IPS-20b (cell line): ENCODE measurements at regions not wholly inside any gene's neighbourhood (a gene's known extent, or its start where the extent isn't known, plus 50 kb on each side); places are given as distances from the start of the nearest gene placed in this dataset.

ENCODE experiments used
- H3K27ac ChIP-seq: one replicate; pipeline ENCODE4 v1.5.1; 2013; ENCODE audit warnings: low read length
- H3K27me3 ChIP-seq: 2 replicates; pipeline ENCODE4 v1.6.1; 2013; ENCODE audit warnings: mild to moderate bottlenecking, low read length, inconsistent platforms; ENCODE audit not compliant: insufficient read depth
- H3K36me3 ChIP-seq: 2 replicates; pipeline ENCODE4 v1.6.1; 2013; ENCODE audit warnings: low read depth, mild to moderate bottlenecking, inconsistent platforms, low read length, moderate library complexity; ENCODE audit not compliant: insufficient read depth
- H3K4me1 ChIP-seq: 2 replicates; pipeline ENCODE4 v1.6.1; 2013; ENCODE audit warnings: mild to moderate bottlenecking, control low read depth, inconsistent platforms, low read length, moderate library complexity; ENCODE audit not compliant: insufficient read depth
- H3K4me3 ChIP-seq: 2 replicates; pipeline ENCODE4 v1.5.1; 2013; ENCODE audit warnings: mild to moderate bottlenecking, low read length, inconsistent platforms
- H3K9ac ChIP-seq: 2 replicates; pipeline ENCODE4 v1.6.1; 2013; ENCODE audit warnings: low read depth, mild to moderate bottlenecking, inconsistent platforms, low read length, moderate library complexity
- H3K9me3 ChIP-seq: 2 replicates; pipeline ENCODE4 v1.6.1; 2013; ENCODE audit warnings: mild to moderate bottlenecking, low read depth, low read length, inconsistent platforms; ENCODE audit not compliant: insufficient read depth

- no peaks in the 10 kb centered on the region for H3K27me3 ChIP-seq
- no peaks in the 10 kb centered on the region for H3K36me3 ChIP-seq
- peaks cover 20% of the 10 kb centered on the region for H3K4me1 ChIP-seq
- H3K27ac ChIP-seq: no peak overlapping the region
- no peak overlapping the region for H3K4me3 ChIP-seq
- no peak overlapping the region for H3K9ac ChIP-seq
- no peaks in the 10 kb centered on the region for H3K9me3 ChIP-seq
Observed at GRCh38 chr2:103810875-103811274, 1043.0 kb upstream of the POU3F3 start.

GRCh38 chr2:103814016-103814415 is 1039.9 kb upstream of the POU3F3 start:
- no peaks in the 10 kb centered on the region for H3K27me3 ChIP-seq
- H3K9me3 ChIP-seq: no peaks in the 10 kb centered on the region
- peaks cover 21% of the 10 kb centered on the region for H3K4me1 ChIP-seq
- no peak overlapping the region for H3K4me3 ChIP-seq
- H3K36me3 ChIP-seq: no peaks in the 10 kb centered on the region
- H3K27ac ChIP-seq: no peak overlapping the region
- no peak overlapping the region for H3K9ac ChIP-seq

- H3K27ac ChIP-seq: no peak overlapping the region
- no peaks in the 10 kb centered on the region for H3K36me3 ChIP-seq
- H3K4me1 ChIP-seq: peaks cover 7% of the 10 kb centered on the region; the same call in 1 of the 2 replicates
- H3K27me3 ChIP-seq: no peaks in the 10 kb centered on the region
- no peak overlapping the region for H3K9ac ChIP-seq
- H3K4me3 ChIP-seq: no peak overlapping the region
- no peaks in the 10 kb centered on the region for H3K9me3 ChIP-seq
Observed at GRCh38 chr2:103815731-103816130, 1038.2 kb upstream of the POU3F3 start.

GRCh38 chr2:103817746-103818145 is 1036.2 kb upstream of the POU3F3 start:
- H3K4me1 ChIP-seq: peaks cover 5% of the 10 kb centered on the region; the same call in 1 of the 2 replicates
- no peaks in the 10 kb centered on the region for H3K36me3 ChIP-seq
- H3K9me3 ChIP-seq: no peaks in the 10 kb centered on the region
- H3K27ac ChIP-seq: no peak overlapping the region
- no peak overlapping the region for H3K9ac ChIP-seq
- peak overlapping the region; percentile 1; the same call in 1 of the 2 replicates for H3K4me3 ChIP-seq
- H3K27me3 ChIP-seq: no peaks in the 10 kb centered on the region

- peaks cover 8% of the 10 kb centered on the region; the same call in 1 of the 2 replicates for H3K4me1 ChIP-seq
- H3K27ac ChIP-seq: no peak overlapping the region
- H3K4me3 ChIP-seq: peak overlapping the region; percentile 1; the same call in 1 of the 2 replicates
- H3K9me3 ChIP-seq: no peaks in the 10 kb centered on the region
- no peaks in the 10 kb centered on the region for H3K36me3 ChIP-seq
- no peaks in the 10 kb centered on the region for H3K27me3 ChIP-seq
- H3K9ac ChIP-seq: no peak overlapping the region
Observed at GRCh38 chr2:103818176-103818575, 1035.7 kb upstream of the POU3F3 start.

GRCh38 chr2:103819599-103819998 is 1034.3 kb upstream of the POU3F3 start:
- Histone ChIP-seq H3K27ac (no peak overlapping the region), H3K36me3 (no peaks in the 10 kb centered on the region), H3K9me3 (no peaks in the 10 kb centered on the region), H3K4me3 (no peak overlapping the region), H3K9ac (no peak overlapping the region), H3K27me3 (no peaks in the 10 kb centered on the region), H3K4me1 (peaks cover 16% of the 10 kb centered on the region)

- H3K4me1 ChIP-seq: peaks cover 11% of the 10 kb centered on the region
- no peaks in the 10 kb centered on the region for H3K9me3 ChIP-seq
- no peak overlapping the region for H3K27ac ChIP-seq
- H3K27me3 ChIP-seq: no peaks in the 10 kb centered on the region
- no peak overlapping the region for H3K4me3 ChIP-seq
- H3K9ac ChIP-seq: no peak overlapping the region
- H3K36me3 ChIP-seq: no peaks in the 10 kb centered on the region
Observed at GRCh38 chr2:103823847-103824246, 1030.1 kb upstream of the POU3F3 start.

GRCh38 chr2:103847276-103847675 is 1006.6 kb upstream of the POU3F3 start:
- H3K27me3 ChIP-seq: no peaks in the 10 kb centered on the region
- no peak overlapping the region for H3K27ac ChIP-seq
- no peaks in the 10 kb centered on the region for H3K9me3 ChIP-seq
- no peaks in the 10 kb centered on the region for H3K4me1 ChIP-seq
- no peak overlapping the region for H3K4me3 ChIP-seq
- H3K36me3 ChIP-seq: no peaks in the 10 kb centered on the region
- H3K9ac ChIP-seq: no peak overlapping the region

- Histone ChIP-seq H3K27ac (no peak overlapping the region), H3K36me3 (no peaks in the 10 kb centered on the region), H3K27me3 (no peaks in the 10 kb centered on the region)
Observed at GRCh38 chr2:103859238-103859637, 994.7 kb upstream of the POU3F3 start.

GRCh38 chr2:103860016-103860415 is 993.9 kb upstream of the POU3F3 start:
- H3K27me3 ChIP-seq: no peaks in the 10 kb centered on the region
- H3K36me3 ChIP-seq: no peaks in the 10 kb centered on the region
- no peak overlapping the region for H3K4me3 ChIP-seq
- H3K4me1 ChIP-seq: no peaks in the 10 kb centered on the region
- H3K27ac ChIP-seq: no peak overlapping the region
- no peak overlapping the region for H3K9ac ChIP-seq
- no peaks in the 10 kb centered on the region for H3K9me3 ChIP-seq

More at GRCh38 chr2:103859238-103859637, 994.7 kb upstream of the POU3F3 start:
- no peaks in the 10 kb centered on the region for H3K9me3 ChIP-seq
- H3K4me1 ChIP-seq: no peaks in the 10 kb centered on the region
- H3K4me3 ChIP-seq: no peak overlapping the region
- no peak overlapping the region for H3K9ac ChIP-seq

GRCh38 chr2:103868396-103868795 is 985.5 kb upstream of the POU3F3 start:
- Histone ChIP-seq H3K4me3 (no peak overlapping the region), H3K27me3 (no peaks in the 10 kb centered on the region), H3K27ac (no peak overlapping the region)

GRCh38 chr2:103873716-103874351 is 980.1 kb upstream of the POU3F3 start:
- Histone ChIP-seq H3K36me3 (no peaks in the 10 kb centered on the region), H3K9ac (no peak overlapping the region), H3K27ac (no peak overlapping the region), H3K4me1 (peaks cover 19% of the 10 kb centered on the region; the same call in 1 of the 2 replicates), H3K27me3 (no peaks in the 10 kb centered on the region), H3K9me3 (no peaks in the 10 kb centered on the region), H3K4me3 (peak overlapping the region; percentile 7; the same call in 1 of the 2 replicates)

More at GRCh38 chr2:103868396-103868795, 985.5 kb upstream of the POU3F3 start:
- H3K9ac ChIP-seq: no peak overlapping the region
- H3K9me3 ChIP-seq: no peaks in the 10 kb centered on the region
- no peaks in the 10 kb centered on the region for H3K4me1 ChIP-seq
- no peaks in the 10 kb centered on the region for H3K36me3 ChIP-seq
